HFFc6 (cell line): ENCODE measurements at regions not wholly inside any gene's neighbourhood (a gene's known extent, or its start where the extent isn't known, plus 50 kb on each side); places are given as distances from the start of the nearest gene placed in this dataset.

Experiments used
- DNase-seq: peaks from one replicate; pipeline ENCODE4 v3.0.0-alpha.2; 2018
- H3K27ac Mint-ChIP-seq: 2 replicates; pipeline ENCODE4 v1.8.0; 2020; ENCODE audit warnings: mild to moderate bottlenecking, mixed read lengths
- H3K27me3 Mint-ChIP-seq: 2 replicates; pipeline ENCODE4 v1.8.0; 2021; ENCODE audit warnings: mild to moderate bottlenecking, moderate library complexity, mixed read lengths; ENCODE audit not compliant: insufficient read depth
- H3K36me3 Mint-ChIP-seq: 2 replicates; pipeline ENCODE4 v1.8.0; 2021; ENCODE audit warnings: low read depth, mixed read lengths
- H3K4me1 Mint-ChIP-seq: 2 replicates; pipeline ENCODE4 v1.8.0; 2020; ENCODE audit warnings: low read depth, mixed read lengths
- H3K4me3 Mint-ChIP-seq: 2 replicates; pipeline ENCODE4 v1.8.0; 2020; ENCODE audit warnings: mild to moderate bottlenecking, moderate library complexity, mixed read lengths
- H3K9me3 Mint-ChIP-seq: 2 replicates; pipeline ENCODE4 v1.8.0; 2020; ENCODE audit warnings: mild to moderate bottlenecking, mixed read lengths
- TF ChIP-seq, protein P1 (sequence below): fragments of 200-600 bp; sonication (generic); IDR thresholded peaks from 2 replicates; pipeline ENCODE4 v1.5.0; 2021; ENCODE audit warnings: antibody characterized with exemption, mild to moderate bottlenecking

DNA sequence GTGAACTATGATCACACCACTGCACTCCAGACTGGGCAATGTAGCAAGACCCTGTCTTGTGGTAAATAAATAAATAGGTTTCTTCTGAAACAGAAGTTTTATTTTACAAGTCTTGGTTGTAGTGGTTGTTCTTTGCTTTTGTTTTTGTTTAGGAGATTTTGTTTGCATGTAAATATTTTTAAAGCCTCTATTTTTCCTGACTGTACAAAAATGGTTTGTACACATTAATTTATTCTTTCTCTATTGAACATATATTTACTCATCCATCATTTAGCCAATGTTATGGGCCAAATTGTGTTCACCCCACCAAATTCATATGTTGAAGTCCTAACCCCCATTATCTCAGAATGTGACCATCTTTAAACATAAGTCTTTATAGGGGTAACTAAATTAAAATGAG, 580.1 kb downstream of the EPHA4 start:
- no peak for DNase-seq
- H3K4me3 Mint-ChIP-seq, result no peak overlapping the region
- no peaks in the 10 kb centered on the region for H3K36me3 Mint-ChIP-seq
- H3K27ac Mint-ChIP-seq, result no peak overlapping the region
- no peaks in the 10 kb centered on the region; the same call in 1 of the 2 replicates for H3K9me3 Mint-ChIP-seq
- no peaks in the 10 kb centered on the region for H3K4me1 Mint-ChIP-seq
- no peaks in the 10 kb centered on the region; the same call in 1 of the 2 replicates for H3K27me3 Mint-ChIP-seq
- TF ChIP-seq, protein P1, sequence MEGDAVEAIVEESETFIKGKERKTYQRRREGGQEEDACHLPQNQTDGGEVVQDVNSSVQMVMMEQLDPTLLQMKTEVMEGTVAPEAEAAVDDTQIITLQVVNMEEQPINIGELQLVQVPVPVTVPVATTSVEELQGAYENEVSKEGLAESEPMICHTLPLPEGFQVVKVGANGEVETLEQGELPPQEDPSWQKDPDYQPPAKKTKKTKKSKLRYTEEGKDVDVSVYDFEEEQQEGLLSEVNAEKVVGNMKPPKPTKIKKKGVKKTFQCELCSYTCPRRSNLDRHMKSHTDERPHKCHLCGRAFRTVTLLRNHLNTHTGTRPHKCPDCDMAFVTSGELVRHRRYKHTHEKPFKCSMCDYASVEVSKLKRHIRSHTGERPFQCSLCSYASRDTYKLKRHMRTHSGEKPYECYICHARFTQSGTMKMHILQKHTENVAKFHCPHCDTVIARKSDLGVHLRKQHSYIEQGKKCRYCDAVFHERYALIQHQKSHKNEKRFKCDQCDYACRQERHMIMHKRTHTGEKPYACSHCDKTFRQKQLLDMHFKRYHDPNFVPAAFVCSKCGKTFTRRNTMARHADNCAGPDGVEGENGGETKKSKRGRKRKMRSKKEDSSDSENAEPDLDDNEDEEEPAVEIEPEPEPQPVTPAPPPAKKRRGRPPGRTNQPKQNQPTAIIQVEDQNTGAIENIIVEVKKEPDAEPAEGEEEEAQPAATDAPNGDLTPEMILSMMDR, result no peak

DNA sequence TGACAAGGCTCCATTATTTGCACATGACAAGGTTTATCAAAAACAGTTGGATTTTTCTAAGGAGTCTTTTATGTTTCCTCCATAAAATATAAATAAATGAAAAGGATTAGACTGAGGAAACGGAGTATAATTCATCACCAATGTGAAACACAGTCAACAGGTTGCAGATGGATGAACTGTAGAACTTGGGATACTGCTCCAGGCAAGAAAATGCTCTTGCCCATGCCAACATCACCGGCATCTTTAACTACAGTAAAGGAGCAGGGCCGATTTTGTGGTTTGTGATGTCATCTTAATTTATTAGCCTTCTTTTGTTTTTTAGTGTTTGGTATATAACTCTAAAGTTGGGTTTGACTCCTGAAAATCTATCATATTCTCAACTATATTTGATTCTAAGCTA, 577.3 kb downstream of the EPHA4 start:
- H3K9me3 Mint-ChIP-seq, result no peaks in the 10 kb centered on the region; the same call in 1 of the 2 replicates
- no peaks in the 10 kb centered on the region for H3K36me3 Mint-ChIP-seq
- peaks cover 6% of the 10 kb centered on the region; the same call in 1 of the 2 replicates for H3K4me1 Mint-ChIP-seq
- H3K27ac Mint-ChIP-seq, result no peak overlapping the region
- TF ChIP-seq, protein P1, result no peak
- no peak for DNase-seq
- no peaks in the 10 kb centered on the region for H3K27me3 Mint-ChIP-seq
- H3K4me3 Mint-ChIP-seq, result no peak overlapping the region

DNA sequence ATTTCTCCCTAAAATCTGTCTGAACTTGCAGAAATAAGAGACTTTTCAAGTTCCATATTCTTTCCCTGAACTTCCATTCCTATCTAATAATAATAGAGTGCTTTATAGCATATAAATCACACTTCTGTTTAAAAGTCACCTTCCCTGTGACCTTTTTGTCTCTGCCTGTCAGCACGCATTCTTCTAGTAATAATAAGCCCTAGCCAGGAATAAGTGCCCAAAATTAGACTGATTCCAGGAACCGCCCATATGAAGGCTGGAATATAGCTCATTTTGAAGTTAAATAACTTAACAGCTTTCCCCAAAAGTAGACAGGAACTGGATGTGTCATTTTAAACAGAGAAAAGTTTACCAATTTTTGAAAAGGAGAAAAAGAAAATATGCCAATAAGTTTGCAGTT, 576.5 kb downstream of the EPHA4 start:
- Mint-ChIP-seq H3K27ac (no peak overlapping the region), H3K4me3 (no peak overlapping the region), H3K27me3 (no peaks in the 10 kb centered on the region), H3K9me3 (no peaks in the 10 kb centered on the region; the same call in 1 of the 2 replicates), H3K4me1 (peaks cover 6% of the 10 kb centered on the region; the same call in 1 of the 2 replicates), H3K36me3 (no peaks in the 10 kb centered on the region)
- TF ChIP-seq, protein P1, result no peak
- DNase-seq, result no peak

DNA sequence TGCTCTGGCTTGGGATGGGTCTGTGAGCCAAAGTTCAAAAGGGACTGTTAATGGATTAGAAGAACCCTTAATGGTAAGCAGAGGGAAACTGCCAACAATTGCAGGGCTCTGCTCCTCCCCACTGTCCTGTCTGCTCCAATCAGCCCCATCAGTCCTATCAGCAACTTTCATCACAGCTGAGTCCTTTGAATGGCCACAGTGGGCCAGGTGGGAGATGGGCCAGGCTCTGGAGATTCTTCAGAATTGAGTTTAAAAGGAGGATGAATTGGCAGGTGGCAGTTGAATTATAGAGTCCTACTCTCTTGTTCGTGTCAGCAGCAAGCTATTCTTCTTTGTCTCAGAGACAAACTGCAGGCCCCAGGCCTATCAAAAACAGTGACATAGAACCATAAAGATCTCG, 573.9 kb downstream of the EPHA4 start:
- TF ChIP-seq, protein P1, result no peak
- H3K27me3 Mint-ChIP-seq, result no peaks in the 10 kb centered on the region
- peaks cover 6% of the 10 kb centered on the region; the same call in 1 of the 2 replicates for H3K4me1 Mint-ChIP-seq
- no peak for DNase-seq
- H3K4me3 Mint-ChIP-seq, result no peak overlapping the region
- no peak overlapping the region for H3K27ac Mint-ChIP-seq
- H3K36me3 Mint-ChIP-seq, result no peaks in the 10 kb centered on the region
- no peaks in the 10 kb centered on the region; the same call in 1 of the 2 replicates for H3K9me3 Mint-ChIP-seq

DNA sequence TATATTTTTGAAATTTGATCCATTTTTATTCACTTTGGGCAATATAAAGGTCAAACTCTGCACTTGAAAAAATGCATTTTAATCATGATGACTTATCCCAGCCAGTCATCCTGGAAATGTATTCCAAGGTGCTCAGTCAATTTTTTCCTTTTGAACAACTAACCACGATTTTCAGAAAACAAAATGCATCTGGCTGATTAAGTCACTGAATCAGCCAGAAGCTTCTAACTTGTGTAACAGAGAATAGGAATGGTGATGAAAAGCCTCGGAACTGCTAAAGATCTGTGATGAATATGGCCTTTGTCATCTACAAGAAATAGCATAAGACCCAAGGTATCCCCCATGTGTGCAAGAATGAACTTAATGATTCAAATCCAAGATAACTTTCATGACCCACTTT, 572.7 kb downstream of the EPHA4 start:
- Mint-ChIP-seq H3K4me3 (no peak overlapping the region), H3K27ac (no peak overlapping the region), H3K27me3 (no peaks in the 10 kb centered on the region; the same call in 1 of the 2 replicates), H3K4me1 (peaks cover 6% of the 10 kb centered on the region; the same call in 1 of the 2 replicates), H3K9me3 (no peaks in the 10 kb centered on the region; the same call in 1 of the 2 replicates), H3K36me3 (no peaks in the 10 kb centered on the region)
- TF ChIP-seq, protein P1, result no peak
- DNase-seq, result no peak

DNA sequence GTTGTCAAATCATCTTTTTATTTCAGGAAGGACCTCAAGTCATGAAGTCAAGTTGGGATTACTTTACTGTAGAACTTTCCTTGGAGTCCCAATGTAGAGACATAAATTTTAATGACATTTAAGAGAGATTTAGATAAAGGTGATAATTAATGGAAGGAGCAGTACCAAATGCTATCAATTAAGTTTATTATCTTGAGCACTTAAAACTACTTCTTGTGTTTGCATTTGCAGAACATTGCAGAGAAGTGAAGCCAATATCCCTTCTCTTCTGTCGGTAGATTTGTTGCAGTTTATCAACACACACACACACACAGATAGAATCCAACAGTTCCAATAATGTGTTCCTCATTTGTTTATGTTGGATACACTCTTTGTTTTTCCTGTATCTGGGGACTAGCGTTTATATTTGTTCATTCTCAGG, 570.7 kb downstream of the EPHA4 start:
- no peaks in the 10 kb centered on the region for H3K36me3 Mint-ChIP-seq
- H3K4me3 Mint-ChIP-seq, result no peak overlapping the region
- no peak for DNase-seq
- H3K27ac Mint-ChIP-seq, result no peak overlapping the region
- H3K9me3 Mint-ChIP-seq, result no peaks in the 10 kb centered on the region; the same call in 1 of the 2 replicates
- TF ChIP-seq, protein P1, result no peak
- H3K27me3 Mint-ChIP-seq, result no peaks in the 10 kb centered on the region; the same call in 1 of the 2 replicates
- peaks cover 6% of the 10 kb centered on the region; the same call in 1 of the 2 replicates for H3K4me1 Mint-ChIP-seq
